H1 (cell line): ENCODE measurements at regions not wholly inside any gene's neighbourhood (a gene's known extent, or its start where the extent isn't known, plus 50 kb on each side); places are given as distances from the start of the nearest gene placed in this dataset.

Experiments
- CTCF ChIA-PET: fragments of 300-600 bp; sonication (Branson Sonifier 250); formaldehyde crosslinking; loops from one replicate; lab custom pipeline; 2021; ENCODE audit not compliant: partially characterized antibody; lab: Charles Lee
- POLR2A ChIA-PET: fragments of 300-600 bp; sonication (Branson Sonifier 250); formaldehyde crosslinking; loops from one replicate; lab custom pipeline; 2021; ENCODE audit warnings: inconsistent platforms; ENCODE audit not compliant: partially characterized antibody; lab: Charles Lee
- DNase-seq, 2 experiments: peaks; one replicate each; pipeline versions ENCODE4 v3.0.0 to v3.0.0-alpha.2; 2010 to 2022; ENCODE audit warnings: low spot score in 2 of 2, low read depth in 1 of 2, mixed read lengths in 1 of 2
- FAIRE-seq: peaks from 2 replicates; lab custom pipeline; 2011; peaks lifted over from hg19 to GRCh38; lab: Jason Lieb, UNC
- H2AFZ ChIP-seq: 2 replicates; pipeline ENCODE4 v1.8.1; 2012; ENCODE audit warnings: low read length, inconsistent platforms
- H2AK5ac ChIP-seq: 2 replicates; pipeline ENCODE4 v1.6.1; 2013; ENCODE audit warnings: low read depth, low read length
- H2BK120ac ChIP-seq: replicated peaks from 2 replicates; pipeline ENCODE3; 2013; ENCODE audit warnings: low read depth, low read length, inconsistent platforms
- H2BK12ac ChIP-seq: 2 replicates; pipeline ENCODE4 v1.6.1; 2013; ENCODE audit warnings: low read depth, low read length
- H2BK15ac ChIP-seq: 2 replicates; pipeline ENCODE4 v1.6.1; 2013; ENCODE audit warnings: low read length
- H2BK20ac ChIP-seq: 2 replicates; pipeline ENCODE4 v1.6.1; 2013; ENCODE audit warnings: low read length
- H2BK5ac ChIP-seq: 2 replicates; pipeline ENCODE4 v1.6.1; 2013; ENCODE audit warnings: low read depth, low read length
- H3K14ac ChIP-seq: 2 replicates; pipeline ENCODE4 v1.6.1; 2013; ENCODE audit warnings: inconsistent platforms; ENCODE audit not compliant: insufficient read length
- H3K18ac ChIP-seq: 2 replicates; pipeline ENCODE4 v1.6.1; 2013; ENCODE audit warnings: low read length; ENCODE audit errors: extremely low read depth
- H3K23ac ChIP-seq: 2 replicates; pipeline ENCODE4 v1.6.1; 2013; ENCODE audit warnings: inconsistent platforms; ENCODE audit not compliant: insufficient read length
- H3K23me2 ChIP-seq: 2 replicates; pipeline ENCODE4 v1.6.1; 2013; ENCODE audit warnings: low read depth, low read length
- H3K27ac ChIP-seq: 2 replicates; pipeline ENCODE4 v1.6.1; 2011; ENCODE audit warnings: low read depth, low read length, inconsistent platforms
- H3K27me3 ChIP-seq, 4 experiments: replicated peaks in 1 of 4; 1 replicate in 1 of 4; 2 replicates in 3 of 4; pipeline versions ENCODE4 v1.6.1 to v1.8.1; 2011 to 2013; ENCODE audit warnings: low read length in 3 of 4, mild to moderate bottlenecking in 3 of 4, inconsistent platforms in 2 of 4, mixed read lengths in 2 of 4, moderate library complexity in 1 of 4; ENCODE audit not compliant: control insufficient read depth in 3 of 4, insufficient read depth in 3 of 4; ENCODE audit errors: extremely low read depth in 1 of 4
- H3K36me3 ChIP-seq, 4 experiments: 2 replicates each; pipeline versions ENCODE4 v1.6.1 to v1.8.1; 2011 to 2013; ENCODE audit warnings: mild to moderate bottlenecking in 4 of 4, low read length in 3 of 4, moderate library complexity in 2 of 4, control low read depth in 1 of 4, inconsistent platforms in 1 of 4; ENCODE audit not compliant: insufficient read depth in 4 of 4, control insufficient read depth in 2 of 4
- H3K4ac ChIP-seq: replicated peaks from 2 replicates; pipeline ENCODE3; 2013; ENCODE audit warnings: low read length, low read depth, mixed read lengths, inconsistent platforms; ENCODE audit not compliant: insufficient read length
- H3K4me1 ChIP-seq, 4 experiments: replicated peaks in 1 of 4; 1 replicate in 1 of 4; 2 replicates in 3 of 4; pipeline versions ENCODE4 v1.6.1 to v1.8.1; 2011 to 2013; ENCODE audit warnings: low read length in 3 of 4, inconsistent platforms in 2 of 4, mixed read lengths in 1 of 4; ENCODE audit not compliant: insufficient read depth in 4 of 4, control insufficient read depth in 3 of 4
- H3K4me2 ChIP-seq, 2 experiments: 2 replicates each; pipeline versions ENCODE4 v1.6.1 to v1.8.1; 2011 to 2013; ENCODE audit warnings: low read depth in 2 of 2, low read length in 2 of 2, control low read depth in 1 of 2, inconsistent platforms in 1 of 2, mild to moderate bottlenecking in 1 of 2; ENCODE audit not compliant: insufficient read depth in 1 of 2
- H3K4me3 ChIP-seq, 4 experiments: fragments of 200-600, 300-600 bp in 1 of 4; sonication (generic), shearing (Covaris generic), sonication (Bioruptor Twin) in 1 of 4; 2 replicates each; pipeline versions ENCODE4 v1.5.1 to v1.8.1; 2011 to 2016; ENCODE audit warnings: low read length in 4 of 4, low read depth in 3 of 4, control low read depth in 2 of 4, inconsistent platforms in 2 of 4, mild to moderate bottlenecking in 2 of 4, mixed read lengths in 1 of 4, moderate library complexity in 1 of 4; ENCODE audit not compliant: insufficient read depth in 2 of 4; ENCODE audit errors: extremely low read depth in 1 of 4
- H3K56ac ChIP-seq: replicated peaks from 2 replicates; pipeline ENCODE3; 2013; ENCODE audit warnings: low read depth, mild to moderate bottlenecking, mixed read lengths, low read length, inconsistent platforms; ENCODE audit not compliant: insufficient read length
- H3K79me1 ChIP-seq: 2 replicates; pipeline ENCODE4 v1.6.1; 2013; ENCODE audit warnings: low read depth, low read length, control low read depth
- H3K79me2 ChIP-seq, 2 experiments: 2 replicates each; pipeline versions ENCODE4 v1.6.1 to v1.8.1; 2012 to 2013; ENCODE audit warnings: low read length in 2 of 2, mild to moderate bottlenecking in 2 of 2, inconsistent platforms in 1 of 2; ENCODE audit not compliant: insufficient read depth in 2 of 2, control insufficient read depth in 1 of 2
- H3K9ac ChIP-seq, 4 experiments: replicated peaks in 1 of 4; 1 replicate in 1 of 4; 2 replicates in 3 of 4; pipeline versions ENCODE4 v1.6.1 to v1.8.1; 2011 to 2013; ENCODE audit warnings: low read depth in 3 of 4, low read length in 3 of 4, control low read depth in 2 of 4, mild to moderate bottlenecking in 2 of 4, moderate library complexity in 2 of 4, inconsistent platforms in 1 of 4; ENCODE audit errors: extremely low read depth in 1 of 4
- H3K9me3 ChIP-seq, 2 experiments: 2 replicates each; pipeline versions ENCODE4 v1.6.1 to v1.8.1; 2012 to 2013; ENCODE audit warnings: mild to moderate bottlenecking in 2 of 2, moderate library complexity in 2 of 2, control low read depth in 1 of 2, inconsistent platforms in 1 of 2, low read depth in 1 of 2, low read length in 1 of 2, mixed read lengths in 1 of 2; ENCODE audit not compliant: insufficient read depth in 2 of 2
- H4K20me1 ChIP-seq, 2 experiments: replicated peaks in 1 of 2; 2 replicates each; pipeline versions ENCODE3 to v1.8.1; 2011 to 2013; ENCODE audit warnings: inconsistent platforms in 2 of 2, low read length in 2 of 2, mild to moderate bottlenecking in 1 of 2; ENCODE audit not compliant: insufficient read depth in 2 of 2, control insufficient read depth in 1 of 2
- H4K5ac ChIP-seq: 2 replicates; pipeline ENCODE4 v1.6.1; 2013; ENCODE audit warnings: low read length, low read depth, mixed read lengths, inconsistent platforms; ENCODE audit not compliant: insufficient read length
- H4K8ac ChIP-seq: 2 replicates; pipeline ENCODE4 v1.8.0; 2013; ENCODE audit warnings: mild to moderate bottlenecking, moderate library complexity, low read length, inconsistent platforms; ENCODE audit not compliant: insufficient read depth; ENCODE audit errors: extremely low read depth
- H4K91ac ChIP-seq: replicated peaks from 2 replicates; pipeline ENCODE3; 2013; ENCODE audit warnings: low read length, mixed read lengths, inconsistent platforms; ENCODE audit not compliant: insufficient read length
- CBX8 ChIP-seq: fragments of 300-800, 300-1000 bp; sonication (generic); IDR thresholded peaks from 2 replicates; pipeline ENCODE4 v1.7.1; 2016; ENCODE audit warnings: low read depth, low read length, borderline replicate concordance
- CTCF ChIP-seq, 3 experiments: IDR thresholded peaks; 1 replicate in 2 of 3; 2 replicates in 1 of 3; pipeline versions ENCODE4 v1.5.1 to v1.6.1; 2011; ENCODE audit warnings: low read length in 3 of 3, mild to moderate bottlenecking in 3 of 3, inconsistent platforms in 2 of 3, low read depth in 1 of 3, moderate library complexity in 1 of 3; ENCODE audit not compliant: insufficient read depth in 1 of 3; ENCODE audit errors: control extremely low read depth in 1 of 3
- EGR1 ChIP-seq: IDR thresholded peaks from 2 replicates; pipeline ENCODE4 v1.6.1; 2011; ENCODE audit warnings: low read depth, low read length, borderline replicate concordance
- HDAC2 ChIP-seq, 2 experiments: fragments of 300-600 bp in 1 of 2; sonication (generic) in 1 of 2; IDR thresholded peaks; 2 replicates each; pipeline ENCODE4 v1.6.1; 2011 to 2012; ENCODE audit warnings: low read depth in 2 of 2, low read length in 2 of 2, mild to moderate bottlenecking in 2 of 2, moderate library complexity in 2 of 2, borderline replicate concordance in 1 of 2, inconsistent platforms in 1 of 2
- POU5F1 ChIP-seq: IDR thresholded peaks from 2 replicates; pipeline ENCODE4 v1.6.1; 2011; ENCODE audit warnings: low read depth, mild to moderate bottlenecking, low read length, moderate library complexity
- RFX5 ChIP-seq: IDR thresholded peaks from 2 replicates; pipeline ENCODE4 v1.6.1; 2011; ENCODE audit warnings: low read depth, low read length, improper control_type of control experiment, borderline replicate concordance
- RXRA ChIP-seq: IDR thresholded peaks from 2 replicates; pipeline ENCODE4 v1.6.1; 2011; ENCODE audit warnings: low read depth, mild to moderate bottlenecking, low read length, moderate library complexity; ENCODE audit not compliant: insufficient read depth
- SIRT6 ChIP-seq: IDR thresholded peaks from one replicate; pipeline ENCODE4 v1.7.1; 2012; ENCODE audit warnings: low read length, inconsistent platforms
- SP2 ChIP-seq: IDR thresholded peaks from 2 replicates; pipeline ENCODE4 v1.6.1; 2012; ENCODE audit warnings: mild to moderate bottlenecking, low read length, inconsistent platforms
- SUZ12 ChIP-seq: fragments of 200-600 bp; sonication (generic); IDR thresholded peaks from 2 replicates; pipeline ENCODE4 v1.6.1; 2012; ENCODE audit warnings: mild to moderate bottlenecking, inconsistent platforms, low read length, moderate library complexity, mixed read lengths
- YY1 ChIP-seq: IDR thresholded peaks from 2 replicates; pipeline ENCODE4 v1.6.1; 2011; ENCODE audit warnings: low read depth, mild to moderate bottlenecking, low read length
- ZNF274 ChIP-seq: IDR thresholded peaks from 2 replicates; pipeline ENCODE4 v1.7.0; 2012; ENCODE audit warnings: low read length, borderline replicate concordance; ENCODE audit errors: extremely low read depth
- WGBS, 2 experiments: shearing (Covaris generic) in 1 of 2; methylation state at CpG; one replicate each; pipeline versions ENCODE4 v1.1.6 to v1.1.7; 2013 to 2015; ENCODE audit warnings: low lambda C conversion rate in 2 of 2, mixed read lengths in 2 of 2, inconsistent platforms in 1 of 2, low coverage in 1 of 2, missing lambda C conversion rate in 1 of 2; ENCODE audit not compliant: insufficient replicate concordance in 2 of 2, insufficient coverage in 1 of 2, insufficient read length in 1 of 2; ENCODE audit errors: extremely low coverage in 1 of 2, missing lambda C conversion rate in 1 of 2; 5-methylcytosine and 5-hydroxymethylcytosine counted together

GRCh38 chr5:40240111-40240510 is 439.6 kb upstream of the PTGER4 start:
- Histone ChIP-seq H3K23ac (no peak overlapping the region), H3K4me3 (no peak overlapping the region), H3K18ac (no peak overlapping the region), H2BK20ac (no peak overlapping the region), H3K23me2 (no peaks in the 10 kb centered on the region; the same call in 1 of the 2 replicates), H4K8ac (no peak overlapping the region), H3K79me1 (no peaks in the 10 kb centered on the region), H2BK15ac (no peak overlapping the region), H2BK120ac (no peak overlapping the region), H2AFZ (no peak overlapping the region), H3K27me3 (no peaks in the 10 kb centered on the region), H3K4me2 (no peak overlapping the region), H3K27ac (no peak overlapping the region), H3K79me2 (no peaks in the 10 kb centered on the region), H3K36me3 (no peaks in the 10 kb centered on the region), H3K4ac (no peak overlapping the region), H2BK12ac (no peak overlapping the region), H3K56ac (no peak overlapping the region), H3K9me3 (0 out of 4 replicates have a peak, but pooled peaks cover 4 to 5% of the 10 kb centered on the region in 2 experiments), H2BK5ac (no peak overlapping the region), H2AK5ac (no peak overlapping the region), H4K91ac (no peak overlapping the region), H3K14ac (no peak overlapping the region), H4K20me1 (no peaks in the 10 kb centered on the region), H4K5ac (no peak overlapping the region), H3K9ac (no peak overlapping the region), H3K4me1 (no peaks in the 10 kb centered on the region)
- TF ChIP-seq YY1 (no peak), SIRT6 (no peak), RXRA (no peak), ZNF274 (no peak), POU5F1 (no peak), SP2 (no peak), HDAC2 (IDR thresholded peaks at IDR 0.05; ENCODE audit: borderline replicate concordance in 1 of 2, low read depth in 2 of 2, low read length in 2 of 2) (no peak), EGR1 (no peak), CTCF (IDR thresholded peaks at IDR 0.05; ENCODE audit: control extremely low read depth in 1 of 3, insufficient read depth in 1 of 3, low read depth in 1 of 3, low read length in 3 of 3) (no peak), SUZ12 (no peak), CBX8 (no peak), RFX5 (no peak)
- FAIRE-seq (no peak), DNase-seq (no peak)
- ChIA-PET POLR2A (no interaction called here), CTCF (interaction anchor here (0.6 to 1.2 kb wide), 2 partner anchors 11 to 1016 kb away, joined by 3 to 5 read pairs; no protein-coding TSS in a partner anchor)
- 67% methylated on average over 1 of the region's 1 CpG; no CpG with 5 or more reads in 1 of the 2 experiments for WGBS, 2 experiments
